ENCODE measurements at regions not wholly inside any gene's neighbourhood (a gene's known extent, or its start where the extent isn't known, plus 50 kb on each side); places are given as distances from the start of the nearest gene placed in this dataset.
A peak's percentile ranks its signal among the peaks of the same experiment; 100 is the strongest.
"Not testable (repeated sequence)": the region's sequence is repeated elsewhere in the genome, so short reads cannot be mapped to it uniquely, and the experiment has no call there.

DNA sequence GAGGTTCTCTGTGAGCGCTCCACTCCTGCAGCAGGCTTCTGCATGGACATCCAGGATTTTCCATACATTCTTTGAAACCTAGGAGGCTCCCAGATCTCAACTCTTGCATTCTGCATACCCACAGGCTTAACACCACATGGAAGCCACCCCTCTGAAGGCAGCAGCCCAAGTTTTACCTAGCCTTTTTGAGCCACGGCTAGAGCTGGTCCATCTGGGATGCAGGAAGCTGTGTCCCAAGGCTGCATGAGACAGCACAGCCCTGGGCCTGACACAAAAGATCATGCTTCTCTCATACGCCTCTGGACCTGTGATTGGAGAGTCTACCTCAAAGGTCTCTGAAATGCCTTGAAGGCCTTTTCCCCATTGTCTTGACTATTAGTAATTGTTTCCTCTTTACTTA lies 53.6 kb upstream of the RPRM start:
- no peak for DNase-seq

DNA sequence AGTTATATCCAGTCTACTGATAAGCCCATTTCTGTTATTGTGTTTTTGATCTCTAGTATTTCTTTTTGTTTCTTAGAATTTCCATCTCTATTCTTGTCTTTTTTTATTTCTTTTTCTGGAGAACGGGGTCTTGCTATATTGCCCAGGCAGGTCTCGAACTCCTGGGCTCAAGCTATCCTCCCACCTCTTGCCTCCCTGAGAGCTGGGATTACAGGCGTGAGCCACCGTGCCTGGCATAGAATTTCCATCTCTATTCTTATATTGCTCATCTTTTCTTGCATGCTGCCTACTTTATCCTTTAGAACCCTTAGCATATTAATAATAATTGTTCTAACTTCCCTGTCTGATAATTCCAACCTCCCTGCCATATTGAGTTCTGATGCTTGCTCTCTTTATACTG lies 55.2 kb upstream of the RPRM start:
- not testable (repeated sequence) for DNase-seq

DNA sequence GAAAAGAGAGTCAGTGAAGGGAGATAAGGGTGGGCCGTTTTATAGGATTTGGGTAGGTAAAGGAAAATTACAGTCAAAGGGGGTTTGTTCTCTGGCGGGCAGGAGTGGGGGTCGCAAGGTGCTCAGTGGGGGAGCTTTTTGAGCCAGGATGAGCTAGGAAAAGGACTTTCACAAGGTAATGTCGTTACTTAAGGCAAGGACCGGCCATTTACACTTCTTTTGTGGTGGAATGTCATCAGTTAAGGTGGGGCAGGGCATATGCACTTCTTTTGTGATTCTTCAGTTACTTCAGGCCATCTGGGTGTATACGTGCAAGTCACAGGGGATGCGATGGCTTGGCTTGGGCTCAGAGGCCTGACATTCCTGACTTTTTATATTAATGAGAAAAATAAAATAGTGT lies 56.0 kb upstream of the RPRM start:
- not testable (repeated sequence) for DNase-seq

DNA sequence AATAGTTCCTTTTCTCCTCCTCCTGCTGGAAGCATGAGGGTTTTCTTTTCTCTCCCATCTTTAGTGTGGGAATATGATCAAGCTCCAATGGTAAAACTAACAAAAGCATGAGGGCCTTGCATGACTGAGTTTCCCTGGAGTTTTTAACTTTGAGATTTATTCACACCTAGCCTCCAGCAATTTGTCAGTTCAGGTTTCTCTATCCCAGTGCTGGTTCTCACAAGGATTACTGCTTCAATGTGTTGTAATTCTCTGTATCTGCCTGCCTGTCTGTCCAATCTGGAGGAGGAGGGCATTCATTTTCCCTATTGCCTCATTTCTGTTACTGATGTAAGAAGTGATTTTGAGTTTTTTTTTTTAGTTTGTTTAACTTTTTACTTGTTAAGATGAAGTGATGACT lies 57.6 kb upstream of the RPRM start:
- no peak for DNase-seq

DNA sequence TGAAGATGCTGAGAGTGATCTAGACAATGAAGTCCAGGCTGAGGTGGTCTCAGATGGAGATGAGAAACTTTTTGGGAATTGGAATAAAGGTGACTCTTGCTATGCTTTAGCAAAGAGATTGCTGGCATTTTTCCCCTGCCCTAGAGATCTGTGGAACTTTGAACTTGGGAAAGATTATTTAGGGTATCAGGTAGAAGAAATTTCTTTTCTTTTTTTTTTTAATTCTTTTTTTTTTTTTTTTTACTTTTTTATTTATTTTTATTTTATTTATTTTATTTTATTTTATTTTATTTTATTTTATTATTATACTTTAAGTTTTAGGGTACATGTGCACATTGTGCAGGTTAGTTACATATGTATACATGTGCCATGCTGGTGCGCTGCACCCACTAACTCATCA lies 59.5 kb upstream of the RPRM start:
- not testable (repeated sequence) for DNase-seq

DNA sequence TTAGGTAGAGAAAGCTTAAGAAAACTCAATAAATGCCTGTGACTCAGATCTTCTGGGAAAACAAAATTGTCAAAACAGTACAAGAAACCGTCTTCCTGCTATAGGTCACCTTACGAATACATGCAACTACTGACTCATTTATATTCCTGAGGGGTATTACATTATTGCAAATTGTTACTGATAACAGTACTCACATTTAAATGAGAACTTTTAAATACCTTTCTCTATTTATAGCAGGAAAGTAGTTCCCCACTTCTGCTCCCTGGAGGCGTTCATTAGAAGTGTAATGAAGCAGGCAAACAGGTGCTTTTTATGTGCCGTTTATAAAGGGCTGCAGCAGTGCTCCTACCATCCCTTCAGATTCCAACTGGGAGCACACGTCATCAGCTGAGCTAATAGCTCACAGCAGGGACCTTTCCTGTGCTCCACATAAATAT lies 65.1 kb upstream of the RPRM start:
- DNase-seq = no peak

DNA sequence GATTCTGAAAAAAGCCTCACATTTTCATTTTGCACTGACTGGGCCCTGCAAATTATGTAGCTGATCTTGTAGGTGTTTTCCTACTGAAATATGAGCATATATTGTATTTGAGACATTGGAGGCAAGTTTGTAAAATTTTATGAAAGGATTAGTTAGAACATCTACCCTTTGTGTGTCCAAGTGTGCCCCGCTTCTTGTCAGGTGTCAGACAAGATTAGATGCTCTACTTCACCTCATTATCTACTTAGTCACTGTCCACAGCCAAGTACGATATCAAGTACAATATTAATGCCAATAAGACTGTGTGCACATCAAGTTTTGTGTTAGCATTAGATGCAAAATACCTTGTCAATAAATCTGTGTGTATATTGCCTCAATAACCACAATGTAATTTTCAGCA lies 67.8 kb upstream of the RPRM start:
- no peak for DNase-seq

DNA sequence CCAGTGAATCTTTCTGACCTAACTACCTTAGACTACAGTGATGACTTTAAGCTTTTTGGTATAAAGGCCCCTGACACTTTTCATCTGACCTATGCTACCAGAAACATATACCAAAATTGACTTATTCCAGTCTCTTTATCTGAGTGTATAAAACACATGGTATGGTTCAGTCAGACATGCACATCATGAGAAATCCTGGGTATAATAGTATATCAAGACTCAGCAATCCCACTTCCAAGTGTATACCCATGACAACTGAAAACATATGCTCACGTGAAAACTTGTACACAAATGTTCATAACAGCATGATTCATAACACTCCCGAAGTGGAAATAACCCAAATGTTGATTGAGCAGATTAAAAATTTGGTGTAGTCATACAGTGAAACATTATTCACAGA lies 70.0 kb upstream of the RPRM start:
- no peak for DNase-seq

DNA sequence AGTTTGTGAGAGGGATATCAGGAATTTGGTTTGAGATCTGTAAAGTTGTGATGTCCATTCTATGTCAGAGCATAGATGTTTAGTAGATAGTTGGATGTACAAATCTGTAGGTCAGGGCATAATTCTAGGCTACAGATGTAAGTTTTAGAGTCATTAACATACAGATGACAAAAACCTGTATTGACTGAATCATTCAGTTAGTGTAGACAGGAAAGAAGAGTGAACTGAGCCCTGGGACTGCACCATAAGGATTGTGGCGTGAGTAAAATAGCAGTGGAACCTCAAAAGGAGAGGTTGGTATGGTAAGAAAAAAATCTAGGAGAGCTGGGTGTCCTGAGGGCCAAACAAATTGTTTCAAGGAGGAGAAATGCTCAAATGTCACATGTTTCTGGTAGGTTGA lies 73.1 kb upstream of the RPRM start:
- no peak for DNase-seq

DNA sequence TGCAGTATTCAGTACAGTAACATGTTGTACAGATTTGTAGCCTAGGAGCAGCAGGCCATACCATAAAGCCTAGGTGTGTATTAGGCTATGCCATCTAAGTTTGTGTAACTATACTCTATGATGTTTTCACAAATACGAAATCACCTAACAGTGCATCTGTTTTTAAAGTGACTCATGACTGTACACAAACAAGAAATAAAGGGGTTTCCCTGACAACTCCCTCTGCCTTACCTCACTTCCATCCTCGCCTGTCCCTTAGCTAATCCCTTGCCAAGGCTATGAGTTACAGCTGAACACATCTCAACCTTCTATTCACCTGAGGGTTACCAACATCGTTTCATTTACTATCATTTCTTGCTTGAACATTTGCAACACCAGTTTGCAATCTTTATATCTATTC lies 78.6 kb upstream of the RPRM start:
- DNase-seq = no peak

DNA sequence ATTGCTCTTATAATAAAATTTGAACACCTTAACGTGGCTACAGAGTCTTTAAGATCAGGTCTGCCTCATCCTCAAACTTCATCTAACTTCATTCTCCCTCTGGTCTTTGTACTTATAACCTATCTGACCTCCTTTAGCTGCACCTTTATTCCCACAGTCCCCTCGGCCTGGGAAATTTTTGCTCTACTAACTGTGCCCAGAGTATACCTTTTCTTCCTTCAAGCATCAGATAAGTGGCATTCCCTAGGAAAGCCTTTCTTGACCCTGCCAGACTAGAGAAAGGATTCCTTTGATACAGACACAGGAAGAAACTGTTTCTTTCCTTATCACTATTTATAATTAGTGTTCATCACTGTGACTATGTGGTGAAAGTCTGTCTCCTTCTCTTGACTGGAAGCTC lies 79.2 kb upstream of the RPRM start:
- no peak for DNase-seq

DNA sequence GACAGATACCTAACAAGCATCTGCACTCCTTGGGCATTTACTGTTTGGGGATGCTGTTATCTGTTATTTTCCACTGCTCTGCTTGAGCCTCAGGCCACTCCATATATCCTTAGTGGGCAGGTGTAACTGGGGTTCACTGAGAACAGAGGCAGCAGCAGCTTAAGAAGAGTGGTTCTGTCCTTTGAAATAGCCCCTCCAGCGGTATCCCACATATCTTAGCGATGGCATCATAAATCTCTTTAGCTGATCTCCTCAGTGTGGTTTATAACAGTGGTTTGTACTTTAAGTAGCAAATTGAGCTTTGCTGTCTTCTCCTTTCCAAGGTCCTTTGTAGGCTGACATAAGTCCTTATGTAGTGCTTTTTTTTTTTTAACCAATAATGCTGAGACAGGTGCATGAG lies 79.7 kb upstream of the RPRM start:
- DNase-seq = no peak

DNA sequence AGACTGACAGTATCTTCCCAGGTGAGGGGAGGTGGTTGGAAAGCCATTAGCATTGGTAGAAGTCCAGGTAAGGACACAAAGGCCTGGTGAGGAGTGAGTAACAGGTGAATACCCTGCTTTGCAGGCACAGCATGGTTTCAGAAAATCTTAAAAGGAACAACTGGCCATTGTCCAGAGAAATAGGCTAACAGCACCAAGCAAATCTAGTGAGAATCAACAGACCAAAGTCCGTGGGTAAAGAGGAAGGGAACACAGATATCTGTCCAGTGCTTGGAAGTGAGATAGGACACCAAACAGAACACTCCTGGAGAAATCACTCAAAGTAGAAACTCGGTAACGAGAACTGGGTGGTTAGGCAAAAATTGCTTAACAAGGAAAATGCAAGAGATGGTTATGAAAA lies 88.8 kb upstream of the RPRM start:
- DNase-seq = no peak

DNA sequence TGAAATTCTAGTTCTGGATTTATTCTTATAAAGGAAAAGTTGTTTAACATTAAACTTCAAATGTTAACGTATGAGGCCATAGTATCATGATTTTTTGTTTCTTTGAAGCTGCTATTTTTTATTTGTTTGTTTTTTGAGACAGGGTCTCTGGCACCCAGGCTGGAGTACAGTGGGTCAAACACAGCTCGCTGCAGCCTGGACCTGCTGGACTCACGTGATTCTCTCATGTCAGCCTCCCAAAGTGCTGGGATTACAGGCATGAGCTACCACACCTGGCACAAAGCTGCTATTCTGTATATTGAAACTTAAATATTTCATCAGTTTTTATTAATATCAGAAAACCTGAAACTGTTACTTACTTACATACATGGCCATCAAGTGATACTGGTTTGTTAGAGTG lies 89.5 kb upstream of the RPRM start:
- DNase-seq = no peak

DNA sequence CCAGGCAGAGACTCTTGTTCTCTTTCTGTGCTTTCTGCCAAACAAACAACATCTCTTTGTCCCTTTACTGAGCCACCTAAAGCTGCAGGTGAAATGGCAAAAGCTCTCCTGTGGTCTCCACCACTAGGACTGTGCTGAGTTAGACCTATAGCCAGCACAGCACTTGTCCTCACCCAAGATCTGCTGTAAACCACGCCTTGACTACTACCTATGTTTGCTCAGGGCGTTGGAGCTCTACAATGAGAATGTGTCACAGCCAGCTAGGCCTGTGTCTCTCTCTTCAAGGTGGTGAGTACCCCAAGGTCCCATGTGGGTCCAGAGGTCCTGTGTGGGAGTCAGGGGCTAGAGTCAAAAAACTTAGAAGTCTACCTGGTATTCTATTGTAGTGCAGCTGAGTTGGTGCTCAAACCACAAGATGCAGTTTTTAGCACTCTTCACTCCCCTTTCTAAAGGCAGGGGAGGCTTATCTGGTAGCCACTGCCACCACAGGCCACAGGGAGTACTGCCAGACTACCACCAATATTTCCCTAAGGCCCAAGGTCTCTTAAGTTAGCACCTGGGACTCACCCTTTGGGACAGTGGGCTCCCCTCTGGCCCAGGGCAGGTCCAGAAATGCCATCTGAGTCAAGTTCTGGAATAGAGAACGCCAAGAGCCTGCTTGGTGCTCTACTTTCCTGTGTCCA lies 96.8 kb upstream of the RPRM start:
- DNase-seq = no peak

DNA sequence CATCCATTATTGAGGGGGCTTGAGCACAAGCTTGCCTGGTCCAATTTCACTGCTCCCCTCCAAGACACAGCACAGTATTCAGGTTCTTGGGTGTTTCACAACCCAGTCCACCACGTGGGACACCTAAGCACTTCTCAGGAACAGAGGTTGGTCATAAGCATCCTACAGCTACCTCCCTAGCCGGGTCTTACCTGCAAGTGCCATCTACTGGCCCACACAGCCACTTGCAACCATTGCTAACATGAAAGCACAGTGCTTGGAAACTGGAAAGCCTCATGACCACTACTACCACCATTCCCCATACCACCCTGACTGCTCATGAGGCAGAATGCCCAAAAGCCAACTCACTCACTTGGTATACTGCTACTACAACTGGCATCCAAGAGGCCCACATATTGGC lies 105.7 kb upstream of the RPRM start:
- no peak for DNase-seq

DNA sequence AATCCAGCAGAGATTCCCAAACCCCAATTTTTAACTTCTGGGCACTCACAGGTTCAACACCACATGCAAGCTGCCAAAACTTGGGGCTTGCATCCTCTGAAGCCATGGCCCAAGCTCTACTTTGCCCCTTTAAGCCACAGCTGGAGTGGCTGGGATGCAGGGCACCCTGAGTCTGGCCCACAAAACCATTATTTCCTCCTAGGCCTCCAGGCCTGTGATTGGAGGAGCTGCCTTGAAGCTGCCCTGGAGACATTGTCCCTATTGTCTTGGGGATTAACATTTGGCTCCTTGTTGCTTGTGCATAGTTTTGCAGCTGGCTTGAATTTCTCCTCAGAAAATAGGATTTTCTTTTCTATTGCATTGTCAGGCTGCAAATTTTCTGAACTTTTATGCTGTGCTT lies 109.8 kb upstream of the RPRM start:
- no peak for DNase-seq

DNA sequence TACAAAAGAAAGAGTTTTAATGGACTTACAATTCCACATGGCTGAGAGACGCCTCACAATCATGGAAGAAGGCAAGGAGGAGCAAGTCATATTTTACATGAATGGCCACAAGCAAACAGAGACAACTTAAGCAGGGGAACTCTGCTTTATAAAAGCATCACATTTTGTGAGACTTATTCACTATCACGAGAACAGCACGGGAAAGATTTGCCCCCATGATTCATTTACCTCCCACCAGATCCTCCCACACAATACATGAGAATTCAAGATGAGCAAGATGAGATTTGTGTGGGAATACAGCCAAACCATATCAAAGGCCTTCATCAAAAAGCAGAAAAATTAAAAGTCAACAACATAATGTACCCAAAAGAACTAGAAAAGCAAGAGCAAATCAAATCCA lies 111.0 kb upstream of the RPRM start:
- DNase-seq = no peak

DNA sequence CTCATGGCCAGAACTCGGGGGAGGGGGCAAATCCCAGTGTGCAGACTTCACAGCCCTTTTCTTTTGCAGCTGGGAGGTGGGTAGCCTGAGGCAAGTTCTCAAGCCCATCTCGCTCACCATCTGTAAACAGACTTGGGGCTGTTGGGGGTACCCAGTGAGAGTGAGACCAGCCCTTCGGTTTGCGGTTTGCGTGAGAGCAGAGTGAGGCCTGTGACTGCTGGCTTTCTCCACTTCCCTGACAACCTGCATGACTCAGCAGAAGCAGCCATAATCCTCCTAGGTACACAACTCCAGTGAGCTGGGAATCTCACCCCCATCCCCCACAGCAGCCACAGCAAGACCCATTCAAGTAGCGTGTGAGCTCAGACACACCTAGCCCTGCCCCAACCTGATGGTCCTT lies 114.5 kb upstream of the RPRM start:
- DNase-seq = not testable (repeated sequence)

DNA sequence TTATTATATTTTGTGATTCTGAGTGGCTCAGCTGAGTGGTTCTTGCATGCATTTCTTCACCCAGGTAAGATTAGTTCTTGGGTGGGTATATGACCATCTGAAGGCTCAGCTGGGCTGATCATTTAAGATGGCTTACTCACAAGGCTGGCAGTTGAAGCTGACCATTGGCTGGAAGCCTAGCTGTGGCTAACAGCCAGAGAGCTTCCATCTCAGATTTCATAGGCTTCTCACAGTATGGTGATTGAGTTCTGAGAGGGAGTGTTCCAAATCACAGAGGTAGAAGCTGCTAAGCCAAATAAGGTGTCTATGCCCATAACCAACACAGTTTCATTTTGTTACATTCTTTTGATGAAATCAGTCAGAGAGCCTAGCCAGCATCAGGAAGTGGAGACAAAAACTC lies 117.4 kb upstream of the RPRM start:
- peak; percentile 80 for DNase-seq

DNA sequence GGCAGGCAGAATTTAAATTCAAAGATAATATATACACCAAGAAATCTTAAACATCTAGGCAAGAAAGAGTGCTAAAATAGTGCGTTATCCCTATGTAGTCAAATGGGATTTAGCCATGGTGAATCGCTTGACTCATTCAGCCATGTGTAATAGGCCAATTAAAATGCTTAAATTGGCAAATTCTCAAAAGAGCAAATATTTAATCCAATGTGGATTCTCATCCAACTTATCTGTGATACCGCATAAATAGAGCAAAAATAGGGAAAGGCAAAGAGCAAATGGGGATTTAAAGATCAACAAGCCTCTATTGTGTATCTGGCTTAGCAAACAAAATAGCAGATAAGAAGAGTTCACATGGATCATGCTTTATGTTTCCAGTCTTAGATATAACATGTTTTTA lies 123.2 kb upstream of the RPRM start:
- DNase-seq = peak; percentile 50

DNA sequence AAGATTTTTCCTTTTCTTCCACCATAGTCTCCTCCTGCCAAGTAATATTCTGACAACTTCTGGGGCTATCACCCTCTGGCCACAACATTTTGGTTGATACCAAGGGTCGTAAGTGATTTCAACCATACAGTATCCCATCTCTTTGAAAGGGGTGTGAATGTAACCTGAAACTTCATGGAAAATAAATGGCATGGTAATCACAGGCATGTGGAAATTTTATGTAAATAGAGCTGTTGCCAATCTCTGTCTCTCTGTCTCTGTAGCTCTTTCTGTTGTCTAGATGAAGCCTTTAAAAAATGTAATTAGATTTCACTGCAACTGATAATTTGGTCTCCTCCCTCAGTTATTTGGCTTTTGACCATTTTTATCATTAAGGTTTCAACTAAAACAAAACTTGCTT lies 125.6 kb upstream of the RPRM start:
- DNase-seq = no peak

DNA sequence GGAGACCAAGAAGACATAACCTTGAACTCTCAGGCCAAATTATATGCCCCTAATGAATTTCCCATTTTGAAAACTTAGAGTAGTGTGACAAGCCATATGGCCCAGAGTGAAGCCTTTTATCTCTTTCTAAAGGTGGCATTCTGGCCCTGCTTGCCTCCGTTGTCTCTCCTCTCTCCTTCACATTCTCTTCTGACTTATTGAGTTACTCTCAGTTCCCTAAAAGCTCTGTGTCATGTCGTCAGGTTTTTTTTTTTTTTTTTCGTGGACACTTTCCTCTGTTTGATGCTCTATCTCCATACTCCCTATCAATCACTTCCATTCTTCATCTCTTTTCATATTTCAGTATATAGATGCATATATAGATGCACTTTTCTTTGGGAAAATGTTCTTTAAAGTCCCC lies 128.1 kb upstream of the RPRM start:
- DNase-seq = no peak

DNA sequence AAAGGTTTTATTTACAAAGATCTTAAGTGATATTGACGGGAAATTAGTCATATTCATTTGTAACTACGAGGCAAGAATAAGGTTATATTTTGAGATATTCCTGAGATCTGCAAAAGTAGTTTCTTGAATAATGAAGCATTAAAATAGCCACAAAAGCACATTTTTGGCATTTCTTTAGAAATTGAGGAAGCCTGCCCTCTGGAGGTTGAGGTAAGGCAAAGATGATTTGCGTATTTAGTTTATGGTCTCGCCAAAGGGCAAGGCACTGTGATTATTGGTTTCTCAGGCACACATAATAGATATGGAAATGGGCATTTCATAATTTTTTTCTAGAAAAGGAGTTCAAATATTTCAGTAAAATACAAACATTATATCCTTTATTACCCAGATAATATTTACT lies 143.7 kb upstream of the RPRM start:
- DNase-seq = no peak

DNA sequence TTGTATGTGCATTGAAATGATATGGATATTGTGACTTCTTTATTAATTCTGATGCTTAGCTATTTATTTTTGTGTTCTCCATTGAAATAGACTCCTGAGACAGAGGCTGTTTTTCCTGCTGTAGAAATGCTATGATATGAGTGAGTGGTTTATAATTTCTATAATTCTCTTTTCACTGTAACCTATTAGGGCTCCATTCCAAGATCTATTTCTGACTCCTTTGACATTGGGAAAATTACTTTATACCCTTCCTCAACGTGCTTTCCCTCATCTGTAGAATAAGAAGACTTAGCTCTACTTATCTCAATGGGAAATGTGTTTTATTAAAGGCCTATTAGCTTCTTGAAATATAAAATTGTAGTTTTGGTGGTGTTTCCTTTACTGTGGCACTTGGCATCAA lies 144.5 kb upstream of the RPRM start:
- DNase-seq = no peak

DNA sequence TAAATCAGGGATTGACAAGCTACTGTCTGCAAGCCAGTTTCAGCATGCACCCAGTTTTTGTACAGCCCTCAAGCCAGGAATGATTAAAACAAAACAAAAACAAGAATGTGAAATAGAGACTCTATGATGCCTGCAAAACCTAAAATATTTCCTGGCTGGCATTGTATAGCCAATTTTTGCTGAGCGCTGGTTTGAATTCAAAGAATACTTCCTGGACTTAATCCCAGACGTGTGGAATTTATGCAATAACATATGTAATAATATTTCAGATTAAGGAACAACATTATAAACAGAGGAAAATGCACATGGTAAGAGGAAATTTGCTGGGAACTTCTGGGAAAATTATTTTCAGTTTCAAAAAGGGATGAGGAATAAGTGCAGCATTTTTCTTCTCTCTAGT lies 148.1 kb upstream of the RPRM start:
- no peak for DNase-seq
